Stomach (tissue), 8 donors: ENCODE measurements at regions not wholly inside any gene's neighbourhood (a gene's known extent, or its start where the extent isn't known, plus 50 kb on each side); places are given as distances from the start of the nearest gene placed in this dataset.

ENCODE experiments used
- DNase-seq, 2 donors: peaks; one replicate each; pipeline versions ENCODE4 v3.0.0 to v3.0.0-alpha.2; 2013 to 2019
- H3K27ac ChIP-seq, 5 donors: fragments of 200-600 bp in 4 of 5; sonication (generic) in 4 of 5; one replicate each; pipeline ENCODE4 v1.5.1; 2013 to 2019; ENCODE audit warnings: mild to moderate bottlenecking in 1 of 5, moderate library complexity in 1 of 5
- H3K27me3 ChIP-seq, 3 donors: fragments of 200-600 bp; sonication (generic); one replicate each; pipeline ENCODE4 v1.5.1; 2017 to 2019; ENCODE audit warnings: mixed run types in 1 of 3
- H3K36me3 ChIP-seq, 4 donors: fragments of 200-600 bp; sonication (generic); 1 replicate in 3 of 4; 2 replicates in 1 of 4; pipeline ENCODE4 v1.5.1; 2016 to 2019
- H3K4me1 ChIP-seq, 4 donors: fragments of 200-600 bp; sonication (generic); one replicate each; pipeline ENCODE4 v1.5.1; 2016 to 2019
- H3K4me3 ChIP-seq, 4 donors: fragments of 200-600 bp; sonication (generic) in 3 of 4; one replicate each; pipeline ENCODE4 v1.5.1; 2016 to 2019; ENCODE audit warnings: mild to moderate bottlenecking in 1 of 4
- H3K9me3 ChIP-seq, 4 donors: fragments of 200-600 bp; sonication (generic); one replicate each; pipeline ENCODE4 v1.5.1; 2016 to 2019
- EP300 ChIP-seq: sonication (generic); formaldehyde crosslinking; IDR thresholded peaks from one replicate; pipeline ENCODE4 v1.6.1; 2017; ENCODE audit warnings: antibody characterized with exemption
- POLR2A ChIP-seq, 4 donors: fragments of 450-650 bp; IDR thresholded peaks; one replicate each; pipeline ENCODE4 v1.6.1; 2016; ENCODE audit warnings: antibody characterized with exemption in 4 of 4, control low read depth in 2 of 4, mild to moderate bottlenecking in 1 of 4, moderate library complexity in 1 of 4
- POLR2AphosphoS5 ChIP-seq, 3 donors: sonication (generic); formaldehyde crosslinking; IDR thresholded peaks; one replicate each; pipeline ENCODE4 v1.6.1; 2016; ENCODE audit warnings: antibody characterized with exemption in 3 of 3
- WGBS, 5 donors: extraction: QIAGEN DNeasy Blood & Tissue Kit in 3 of 5; methylation state at CpG; one replicate each; pipeline versions ENCODE4 v1.1.5 to v1.1.7; 2013 to 2018; 5-methylcytosine and 5-hydroxymethylcytosine counted together
- intact Hi-C: fragments of 100-400 bp; cut with DNase I; formaldehyde crosslinking; loops from one replicate; pipeline ENCODE4 v1.15.1; 2023; ENCODE audit warnings: low total_unique reads
- TF ChIP-seq, protein P1 (sequence below), 7 experiments: fragments of 450-650 bp in 4 of 7; fragments of 200-600 bp in 3 of 7; sonication (generic) in 3 of 7; IDR thresholded peaks; one replicate each; pipeline ENCODE4 v1.5.1; 2016 to 2019; ENCODE audit warnings: antibody characterized with exemption in 7 of 7, control low read depth in 2 of 7, mild to moderate bottlenecking in 1 of 7
- donor health status: healthy with polysubstance abuse.
- donor health status: Bipolar disorder and iron deficiency.
- donor health status: healthy.

- H3K27ac ChIP-seq, result no peak overlapping the region
- peaks cover 0 to 9% (median 4%) of the 10 kb centered on the region in 4 donors for H3K9me3 ChIP-seq
- intact Hi-C loops, result no loop called here
- no peaks in the 10 kb centered on the region for H3K4me1 ChIP-seq
- TF ChIP-seq EP300, result no peak
- TF ChIP-seq POLR2AphosphoS5 (IDR thresholded peaks at IDR 0.05), result no peak
- TF ChIP-seq, protein P1, sequence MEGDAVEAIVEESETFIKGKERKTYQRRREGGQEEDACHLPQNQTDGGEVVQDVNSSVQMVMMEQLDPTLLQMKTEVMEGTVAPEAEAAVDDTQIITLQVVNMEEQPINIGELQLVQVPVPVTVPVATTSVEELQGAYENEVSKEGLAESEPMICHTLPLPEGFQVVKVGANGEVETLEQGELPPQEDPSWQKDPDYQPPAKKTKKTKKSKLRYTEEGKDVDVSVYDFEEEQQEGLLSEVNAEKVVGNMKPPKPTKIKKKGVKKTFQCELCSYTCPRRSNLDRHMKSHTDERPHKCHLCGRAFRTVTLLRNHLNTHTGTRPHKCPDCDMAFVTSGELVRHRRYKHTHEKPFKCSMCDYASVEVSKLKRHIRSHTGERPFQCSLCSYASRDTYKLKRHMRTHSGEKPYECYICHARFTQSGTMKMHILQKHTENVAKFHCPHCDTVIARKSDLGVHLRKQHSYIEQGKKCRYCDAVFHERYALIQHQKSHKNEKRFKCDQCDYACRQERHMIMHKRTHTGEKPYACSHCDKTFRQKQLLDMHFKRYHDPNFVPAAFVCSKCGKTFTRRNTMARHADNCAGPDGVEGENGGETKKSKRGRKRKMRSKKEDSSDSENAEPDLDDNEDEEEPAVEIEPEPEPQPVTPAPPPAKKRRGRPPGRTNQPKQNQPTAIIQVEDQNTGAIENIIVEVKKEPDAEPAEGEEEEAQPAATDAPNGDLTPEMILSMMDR (IDR thresholded peaks at IDR 0.05), result no peak
- TF ChIP-seq POLR2A (IDR thresholded peaks at IDR 0.05), result no peak
- no peak for DNase-seq
- no peak overlapping the region for H3K4me3 ChIP-seq
- no peaks in the 10 kb centered on the region for H3K27me3 ChIP-seq
- no peaks in the 10 kb centered on the region for H3K36me3 ChIP-seq
- 80 to 89% (median 85%) methylated on average over 17 of the region's 17 CpGs for WGBS, 5 donors
Observed at GRCh38 chr18:8537400-8537799, 71.8 kb upstream of the RAB12 start.

GRCh38 chr18:8538935-8539334 lies 70.3 kb upstream of the RAB12 start:
- Histone ChIP-seq H3K4me1 (no peaks in the 10 kb centered on the region), H3K27me3 (no peaks in the 10 kb centered on the region), H3K9me3 (no peaks in the 10 kb centered on the region), H3K27ac (no peak overlapping the region), H3K4me3 (no peak overlapping the region), H3K36me3 (no peaks in the 10 kb centered on the region)
- no peak for DNase-seq
- WGBS, 5 donors, result 75 to 88% (median 83%) methylated on average over 2 of the region's 2 CpGs
- intact Hi-C loops, result no loop called here
- no peak for TF ChIP-seq POLR2AphosphoS5 (IDR thresholded peaks at IDR 0.05)
- TF ChIP-seq POLR2A (IDR thresholded peaks at IDR 0.05), result no peak
- TF ChIP-seq, protein P1 (IDR thresholded peaks at IDR 0.05), result no peak
- no peak for TF ChIP-seq EP300

GRCh38 chr18:8546677-8547076 lies 62.6 kb upstream of the RAB12 start:
- H3K27ac ChIP-seq, result no peak overlapping the region
- H3K4me3 ChIP-seq, result no peak overlapping the region
- intact Hi-C loops, result no loop called here
- peaks cover 0 to 7% (median 0%) of the 10 kb centered on the region in 3 donors for H3K27me3 ChIP-seq
- no peaks in the 10 kb centered on the region for H3K36me3 ChIP-seq
- no peak for TF ChIP-seq POLR2A (IDR thresholded peaks at IDR 0.05)
- TF ChIP-seq POLR2AphosphoS5 (IDR thresholded peaks at IDR 0.05), result no peak
- TF ChIP-seq, protein P1 (IDR thresholded peaks at IDR 0.05), result no peak
- TF ChIP-seq EP300, result no peak
- H3K9me3 ChIP-seq, result no peaks in the 10 kb centered on the region
- 88 to 97% (median 91%) methylated on average over 5 of the region's 5 CpGs for WGBS, 5 donors
- no peaks in the 10 kb centered on the region for H3K4me1 ChIP-seq
- no peak for DNase-seq

DNA sequence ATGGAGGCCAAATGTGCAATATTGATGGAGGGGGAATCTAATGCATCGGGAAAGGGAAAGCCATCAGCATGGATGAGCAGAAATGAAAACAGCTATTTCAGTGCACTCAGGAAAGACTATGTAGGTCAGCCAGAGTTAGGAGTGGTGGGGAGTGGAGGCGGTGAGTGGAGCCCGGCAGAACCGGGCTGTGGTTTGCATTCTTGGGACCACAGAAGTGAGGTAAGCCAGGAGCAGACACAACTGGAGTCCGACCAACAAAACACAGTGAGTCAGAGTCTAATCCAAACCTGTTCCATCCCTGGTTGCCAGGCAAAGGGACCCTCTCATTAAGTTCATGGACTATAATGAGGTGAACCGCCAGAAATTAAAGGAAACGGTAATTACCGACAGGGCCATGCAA lies 61.1 kb upstream of the RAB12 start:
- H3K27me3 ChIP-seq, result peaks cover 0 to 7% (median 0%) of the 10 kb centered on the region in 3 donors
- 76 to 91% (median 86%) methylated on average over 8 of the region's 8 CpGs for WGBS, 5 donors
- no peak overlapping the region for H3K27ac ChIP-seq
- no peaks in the 10 kb centered on the region for H3K4me1 ChIP-seq
- intact Hi-C loops, result no loop called here
- DNase-seq, result no peak
- TF ChIP-seq POLR2A (IDR thresholded peaks at IDR 0.05), result no peak
- no peak for TF ChIP-seq EP300
- H3K9me3 ChIP-seq, result no peaks in the 10 kb centered on the region
- no peaks in the 10 kb centered on the region for H3K36me3 ChIP-seq
- H3K4me3 ChIP-seq, result no peak overlapping the region

DNA sequence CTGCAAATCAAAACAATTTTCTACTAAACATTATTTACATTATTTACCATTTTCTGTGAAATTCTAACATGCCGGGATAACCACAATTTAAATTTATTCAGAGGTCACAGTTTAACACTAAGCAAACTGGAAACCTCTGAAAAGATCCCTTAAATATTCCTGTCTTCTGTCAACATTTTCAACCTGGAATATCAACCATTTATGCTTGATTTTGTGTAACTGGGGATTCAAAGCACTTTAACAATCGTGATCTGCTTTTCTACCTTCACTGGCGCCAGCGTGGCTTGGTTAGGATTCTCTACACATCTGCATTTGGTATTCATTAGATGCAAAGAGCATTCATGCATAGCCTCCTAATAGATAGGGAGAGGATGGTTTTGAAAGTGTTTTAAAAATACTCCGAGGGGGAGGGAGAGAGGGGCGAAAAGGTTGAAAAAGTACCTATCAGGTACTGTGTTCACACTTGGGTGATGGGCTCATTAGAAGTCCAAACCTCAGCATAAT lies 59.9 kb upstream of the RAB12 start:
- TF ChIP-seq EP300 (no peak), POLR2A (IDR thresholded peaks at IDR 0.05) (no peak), POLR2AphosphoS5 (IDR thresholded peaks at IDR 0.05) (no peak)
- TF ChIP-seq, protein P1 (IDR thresholded peaks at IDR 0.05), result no peak
- H3K27me3 ChIP-seq, result peaks cover 0 to 7% (median 0%) of the 10 kb centered on the region in 3 donors
- no peaks in the 10 kb centered on the region for H3K4me1 ChIP-seq
- H3K27ac ChIP-seq, result no peak overlapping the region
- H3K4me3 ChIP-seq, result no peak overlapping the region
- intact Hi-C loops, result no loop called here
- no peaks in the 10 kb centered on the region for H3K36me3 ChIP-seq
- no peak for DNase-seq
- H3K9me3 ChIP-seq, result no peaks in the 10 kb centered on the region
- WGBS, 5 donors, result 73 to 79% (median 75%) methylated on average over 6 of the region's 6 CpGs
